ELF-1 (cell line): ENCODE measurements at regions not wholly inside any gene's neighbourhood (a gene's known extent, or its start where the extent isn't known, plus 50 kb on each side); places are given as distances from the start of the nearest gene placed in this dataset.
"Not testable (repeated sequence)": the region's sequence is repeated elsewhere in the genome, so short reads cannot be mapped to it uniquely, and the experiment has no call there.

Experiments
- DNase-seq: peaks from one replicate; pipeline ENCODE4 v3.0.0-alpha.2; 2016; ENCODE audit warnings: low read depth, low spot score

GRCh38 chr7:34463830-34464229 lies 194.2 kb upstream of the NPSR1 start:
- DNase-seq = peak; percentile 66

GRCh38 chr7:34471844-34472243 lies 186.2 kb upstream of the NPSR1 start:
- DNase-seq = no peak

- peak; percentile 36 for DNase-seq
These were observed 171.6 kb upstream of the NPSR1 start for GRCh38 chr7:34486371-34486770.

GRCh38 chr7:34487391-34488115 lies 170.5 kb upstream of the NPSR1 start:
- no peak for DNase-seq

- DNase-seq = no peak
These were observed 169.3 kb upstream of the NPSR1 start for GRCh38 chr7:34488766-34489165.

GRCh38 chr7:34491899-34492298 lies 166.1 kb upstream of the NPSR1 start:
- DNase-seq = no peak

DNA sequence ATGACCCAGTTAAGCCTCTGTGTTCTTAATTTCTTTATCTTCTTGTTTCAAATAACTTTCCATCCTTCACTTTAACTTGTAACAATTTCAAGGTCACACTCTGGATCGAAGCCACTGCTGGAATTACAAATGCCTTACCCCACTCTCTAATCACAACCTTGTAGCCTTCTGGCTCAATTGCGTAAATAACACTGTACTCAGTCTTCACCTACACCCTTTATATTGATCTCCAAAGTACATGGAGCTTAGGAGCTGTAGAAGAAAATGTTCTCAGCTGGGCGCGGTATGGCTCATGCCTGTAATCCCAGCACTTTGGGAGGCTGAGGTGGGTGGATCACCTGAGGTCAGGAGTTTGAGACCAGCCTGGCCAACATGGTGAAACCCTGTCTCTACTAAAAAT lies 164.3 kb upstream of the NPSR1 start:
- no peak for DNase-seq

DNA sequence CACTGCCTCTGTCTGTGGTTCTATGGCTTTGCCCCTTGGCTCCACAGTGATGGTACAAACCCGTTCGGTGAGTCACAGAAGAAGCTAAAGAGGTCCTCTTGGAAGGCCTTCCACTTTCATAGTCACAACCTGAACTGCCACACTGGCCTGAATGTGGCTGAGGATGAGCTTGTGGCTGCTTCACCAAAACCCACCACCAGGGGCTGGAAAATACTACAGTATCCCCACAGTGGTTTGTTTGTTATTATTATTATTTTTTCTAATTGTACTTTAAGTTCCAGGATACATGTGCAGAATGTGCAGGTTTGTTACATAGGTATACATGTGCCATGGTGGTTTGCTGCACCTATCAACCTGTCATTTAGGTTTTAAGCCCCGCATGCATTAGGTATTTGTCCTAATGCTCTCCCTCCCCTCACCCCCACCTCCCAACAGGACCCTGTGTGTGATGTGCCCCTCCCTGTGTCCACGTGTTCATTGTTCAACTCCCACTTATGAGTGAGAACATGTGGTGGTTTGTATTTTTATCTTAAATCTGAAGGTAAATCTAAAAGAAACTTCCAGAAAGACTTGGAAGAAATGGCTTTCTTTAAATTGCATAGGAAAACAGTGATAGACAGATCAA lies 160.8 kb upstream of the NPSR1 start:
- DNase-seq = no peak

DNA sequence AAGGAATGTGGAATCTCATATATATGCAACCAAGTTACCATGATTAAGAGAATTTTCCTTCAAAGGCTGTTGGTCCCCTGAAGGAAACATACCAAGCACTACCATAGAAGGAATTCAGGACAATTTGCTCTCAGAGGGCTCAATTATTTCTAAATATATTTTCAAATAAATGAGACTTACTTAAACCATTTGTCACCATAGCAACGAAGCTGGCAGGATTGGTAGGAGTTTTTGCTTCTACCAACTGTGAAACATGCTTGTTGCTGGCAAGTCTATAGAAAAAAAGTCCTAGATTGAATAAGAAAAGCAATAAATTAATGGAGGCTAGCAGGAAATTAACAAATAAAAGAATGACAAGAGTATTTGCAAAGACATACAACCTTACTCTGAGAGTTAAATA lies 156.9 kb upstream of the NPSR1 start:
- no peak for DNase-seq

- no peak for DNase-seq
These were observed 150.8 kb upstream of the NPSR1 start for GRCh38 chr7:34507191-34507590.

DNA sequence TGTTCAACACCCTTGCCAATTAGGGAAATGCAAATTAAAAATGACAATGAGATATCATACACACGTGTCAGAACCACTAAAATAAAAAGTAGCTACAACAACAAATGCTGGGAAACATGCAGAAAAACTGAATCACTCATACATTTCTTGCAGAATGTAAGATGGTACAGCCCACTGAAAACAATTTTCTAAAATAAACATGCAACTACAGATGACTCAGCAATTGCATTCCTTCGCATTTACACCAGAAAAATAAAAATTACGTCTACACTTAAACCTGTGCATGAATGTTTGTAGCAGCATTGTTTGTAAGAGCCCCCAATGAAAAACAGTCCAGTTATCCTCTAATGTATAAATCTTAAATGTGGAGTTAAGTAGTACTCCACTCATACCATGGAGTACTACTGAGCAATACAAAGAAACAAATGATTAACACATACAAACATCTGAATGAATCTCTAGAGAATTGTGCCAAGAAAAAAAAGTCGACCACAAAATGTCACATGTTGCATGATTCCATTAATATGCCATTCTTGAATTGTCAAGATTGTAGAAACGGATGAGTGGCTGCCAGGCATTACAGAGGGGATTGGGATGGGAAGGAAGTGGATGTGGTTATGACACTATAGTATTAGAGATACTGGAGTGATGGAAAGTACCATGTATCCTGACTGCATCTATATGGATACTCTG lies 134.6 kb upstream of the NPSR1 start:
- DNase-seq = no peak

GRCh38 chr7:34530259-34530658 lies 127.8 kb upstream of the NPSR1 start:
- DNase-seq = no peak

DNA sequence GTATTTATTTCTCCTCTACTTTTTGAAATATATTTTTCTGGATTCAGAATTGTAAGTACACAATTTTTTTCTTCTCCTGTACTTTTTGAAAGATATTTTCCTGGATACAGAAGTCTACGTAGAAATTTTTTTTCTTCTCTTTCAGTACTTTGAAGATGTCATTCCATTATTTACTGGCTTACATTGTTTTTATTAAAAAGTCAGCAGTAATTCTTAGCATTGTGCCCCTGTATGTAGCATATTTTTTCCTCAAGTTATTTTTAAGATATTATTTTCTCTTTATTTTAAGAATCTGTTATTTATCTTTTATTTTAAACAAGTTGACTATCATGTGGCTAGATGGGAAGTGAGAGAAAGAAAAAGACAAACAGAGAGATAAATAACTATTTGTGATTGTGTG lies 119.0 kb upstream of the NPSR1 start:
- no peak for DNase-seq

DNA sequence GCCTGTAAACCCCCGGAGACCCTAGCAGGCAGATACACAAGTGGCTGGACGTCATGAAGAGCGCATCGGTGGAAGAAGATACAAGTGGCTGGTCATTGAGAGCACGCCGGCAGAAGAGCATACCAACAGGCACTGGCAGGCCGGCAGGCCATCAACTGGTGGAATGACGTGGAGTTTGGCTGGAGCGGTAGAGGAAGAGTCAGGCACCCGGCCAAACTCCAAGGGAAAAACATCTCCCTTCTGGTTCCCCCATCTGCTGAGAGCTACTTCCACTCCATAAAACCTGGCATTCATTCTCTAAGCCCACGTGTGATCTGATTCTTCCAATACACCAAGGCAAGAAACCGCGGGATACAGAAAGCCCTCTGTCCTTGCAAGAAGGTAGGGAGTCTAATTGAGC lies 113.4 kb upstream of the NPSR1 start:
- no peak for DNase-seq

GRCh38 chr7:34550996-34551395 lies 107.0 kb upstream of the NPSR1 start:
- DNase-seq = no peak

DNA sequence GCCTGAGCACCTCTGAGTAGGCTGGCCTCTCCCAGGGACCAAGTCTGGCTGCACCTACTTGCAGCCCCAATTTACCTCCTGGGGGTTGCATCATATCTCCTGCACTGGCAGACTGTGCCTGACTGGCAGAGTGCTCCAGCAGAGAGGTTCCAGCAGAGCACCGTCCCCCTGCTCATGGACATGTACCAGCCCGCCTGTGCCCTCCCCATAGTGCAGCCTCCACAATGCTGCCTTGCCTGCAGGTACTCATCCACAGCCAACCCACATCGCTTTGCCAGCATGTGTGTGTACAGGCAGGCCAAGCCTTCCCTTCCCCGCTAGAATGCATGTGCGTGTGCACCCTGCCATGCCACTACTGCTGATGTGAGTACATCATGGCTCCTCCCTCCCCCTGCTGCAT lies 105.5 kb upstream of the NPSR1 start:
- no peak for DNase-seq

DNA sequence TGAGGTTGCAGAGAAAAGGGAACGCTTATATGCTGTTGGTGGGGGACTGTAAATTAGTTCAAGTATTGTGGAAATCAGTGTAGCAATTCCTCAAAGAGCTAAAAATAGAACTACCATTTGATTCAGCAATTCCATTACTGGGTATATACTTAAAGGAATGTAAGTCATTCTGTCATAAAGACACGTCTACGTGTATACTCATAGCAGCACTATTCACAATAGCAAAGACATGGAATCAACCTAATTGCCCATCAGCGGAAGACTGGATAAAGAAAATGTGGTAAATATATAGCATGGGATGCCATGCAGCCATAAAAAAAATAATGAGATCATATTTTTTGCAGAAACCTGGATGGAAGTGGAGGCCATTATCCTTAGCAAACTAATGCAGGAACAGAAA lies 100.0 kb upstream of the NPSR1 start:
- DNase-seq = no peak

- DNase-seq = no peak
These were observed 93.9 kb upstream of the NPSR1 start for GRCh38 chr7:34564091-34564490.

- no peak for DNase-seq
These were observed 90.1 kb upstream of the NPSR1 start for GRCh38 chr7:34567906-34568305.

GRCh38 chr7:34569975-34570699 lies 87.9 kb upstream of the NPSR1 start:
- no peak for DNase-seq

DNA sequence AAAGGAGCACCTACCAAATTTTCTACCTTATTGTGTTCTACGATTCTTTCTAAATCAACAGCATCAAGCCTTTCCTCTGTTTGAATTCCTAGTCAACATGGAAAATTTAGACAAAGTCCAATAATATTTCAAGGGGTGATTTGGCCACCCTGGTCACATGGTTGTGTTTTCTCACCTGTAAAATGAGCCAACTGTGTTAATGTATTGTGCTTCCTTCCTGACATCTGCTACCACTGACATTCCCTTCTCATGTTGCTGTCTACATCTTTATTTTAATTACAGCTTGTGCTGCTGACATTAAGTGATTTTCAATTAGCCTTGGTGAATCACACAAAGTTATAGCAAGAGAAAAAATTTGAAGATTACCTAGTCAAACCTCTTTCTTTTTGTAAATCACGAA lies 83.0 kb upstream of the NPSR1 start:
- no peak for DNase-seq

GRCh38 chr7:34577934-34578333 lies 80.1 kb upstream of the NPSR1 start:
- not testable (repeated sequence) for DNase-seq
